ENCODE measurements at regions not wholly inside any gene's neighbourhood (a gene's known extent, or its start where the extent isn't known, plus 50 kb on each side); places are given as distances from the start of the nearest gene placed in this dataset.

DNA sequence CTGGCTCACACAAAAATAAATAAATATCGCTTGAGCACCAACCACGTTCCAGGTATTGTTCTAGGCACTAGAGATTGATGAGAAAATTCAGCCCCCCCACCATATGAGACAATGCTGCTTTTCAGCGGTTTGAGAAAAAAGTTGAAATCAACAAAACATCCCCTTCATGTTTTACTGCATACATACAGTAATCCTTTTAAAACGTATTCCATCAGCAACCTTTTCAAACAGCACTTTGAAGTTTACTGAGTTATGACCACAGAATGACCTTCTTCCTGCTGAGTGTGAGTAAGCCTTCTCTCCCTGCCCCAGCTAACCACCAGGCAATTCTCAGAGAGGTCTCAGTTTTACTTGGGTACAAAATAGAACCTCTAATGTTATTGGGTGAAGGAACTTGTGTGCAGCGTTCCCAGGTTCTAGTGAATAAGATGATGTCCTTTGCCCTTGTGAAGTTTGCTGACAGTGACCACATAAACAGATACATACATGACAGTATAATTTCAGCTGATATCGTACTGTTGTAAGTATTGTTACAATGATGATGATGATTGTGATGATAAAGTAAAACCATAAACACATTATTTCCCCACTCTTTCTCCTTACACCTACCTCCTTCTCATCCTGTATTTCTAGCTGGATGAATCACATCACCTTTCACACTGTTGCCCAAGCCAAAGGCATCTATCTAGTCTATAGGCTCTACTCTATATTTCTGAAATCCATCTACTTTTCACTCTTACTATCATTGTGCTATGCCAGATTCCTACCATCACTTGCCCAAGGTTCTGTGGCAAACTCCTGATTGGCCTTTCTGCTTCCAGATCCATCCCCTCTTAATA is 124.4 kb upstream of the KRR1 start:
- TF ChIP-seq, protein P1, sequence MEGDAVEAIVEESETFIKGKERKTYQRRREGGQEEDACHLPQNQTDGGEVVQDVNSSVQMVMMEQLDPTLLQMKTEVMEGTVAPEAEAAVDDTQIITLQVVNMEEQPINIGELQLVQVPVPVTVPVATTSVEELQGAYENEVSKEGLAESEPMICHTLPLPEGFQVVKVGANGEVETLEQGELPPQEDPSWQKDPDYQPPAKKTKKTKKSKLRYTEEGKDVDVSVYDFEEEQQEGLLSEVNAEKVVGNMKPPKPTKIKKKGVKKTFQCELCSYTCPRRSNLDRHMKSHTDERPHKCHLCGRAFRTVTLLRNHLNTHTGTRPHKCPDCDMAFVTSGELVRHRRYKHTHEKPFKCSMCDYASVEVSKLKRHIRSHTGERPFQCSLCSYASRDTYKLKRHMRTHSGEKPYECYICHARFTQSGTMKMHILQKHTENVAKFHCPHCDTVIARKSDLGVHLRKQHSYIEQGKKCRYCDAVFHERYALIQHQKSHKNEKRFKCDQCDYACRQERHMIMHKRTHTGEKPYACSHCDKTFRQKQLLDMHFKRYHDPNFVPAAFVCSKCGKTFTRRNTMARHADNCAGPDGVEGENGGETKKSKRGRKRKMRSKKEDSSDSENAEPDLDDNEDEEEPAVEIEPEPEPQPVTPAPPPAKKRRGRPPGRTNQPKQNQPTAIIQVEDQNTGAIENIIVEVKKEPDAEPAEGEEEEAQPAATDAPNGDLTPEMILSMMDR (IDR thresholded peaks at IDR 0.05) = no peak
- TF ChIP-seq EP300 (IDR thresholded peaks at IDR 0.05) = no peak
- no peak for TF ChIP-seq POLR2A (IDR thresholded peaks at IDR 0.05)
